ENCODE measurements at regions not wholly inside any gene's neighbourhood (a gene's known extent, or its start where the extent isn't known, plus 50 kb on each side); places are given as distances from the start of the nearest gene placed in this dataset.

DNA sequence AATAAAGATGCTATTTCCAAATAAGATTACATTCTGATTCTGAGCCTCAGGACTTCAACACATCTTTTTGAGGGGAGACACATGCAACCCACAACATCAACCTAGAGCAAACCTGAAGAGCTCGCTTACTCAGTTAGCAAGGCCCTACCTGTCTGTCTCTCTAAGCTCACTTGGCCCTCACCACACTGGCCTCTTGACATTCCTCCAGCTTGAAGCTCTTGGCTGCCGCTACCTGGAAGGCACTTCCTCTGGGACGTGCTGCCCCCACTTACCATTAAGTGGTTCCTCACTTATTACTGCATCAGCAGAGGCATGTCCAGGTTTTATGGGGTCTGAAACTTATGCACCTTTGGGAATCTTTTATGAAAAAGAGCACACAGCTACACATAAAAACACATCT is 354.8 kb downstream of the GALC start:
- TF ChIP-seq, protein P1, sequence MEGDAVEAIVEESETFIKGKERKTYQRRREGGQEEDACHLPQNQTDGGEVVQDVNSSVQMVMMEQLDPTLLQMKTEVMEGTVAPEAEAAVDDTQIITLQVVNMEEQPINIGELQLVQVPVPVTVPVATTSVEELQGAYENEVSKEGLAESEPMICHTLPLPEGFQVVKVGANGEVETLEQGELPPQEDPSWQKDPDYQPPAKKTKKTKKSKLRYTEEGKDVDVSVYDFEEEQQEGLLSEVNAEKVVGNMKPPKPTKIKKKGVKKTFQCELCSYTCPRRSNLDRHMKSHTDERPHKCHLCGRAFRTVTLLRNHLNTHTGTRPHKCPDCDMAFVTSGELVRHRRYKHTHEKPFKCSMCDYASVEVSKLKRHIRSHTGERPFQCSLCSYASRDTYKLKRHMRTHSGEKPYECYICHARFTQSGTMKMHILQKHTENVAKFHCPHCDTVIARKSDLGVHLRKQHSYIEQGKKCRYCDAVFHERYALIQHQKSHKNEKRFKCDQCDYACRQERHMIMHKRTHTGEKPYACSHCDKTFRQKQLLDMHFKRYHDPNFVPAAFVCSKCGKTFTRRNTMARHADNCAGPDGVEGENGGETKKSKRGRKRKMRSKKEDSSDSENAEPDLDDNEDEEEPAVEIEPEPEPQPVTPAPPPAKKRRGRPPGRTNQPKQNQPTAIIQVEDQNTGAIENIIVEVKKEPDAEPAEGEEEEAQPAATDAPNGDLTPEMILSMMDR (conservative IDR thresholded peaks at IDR 0.05; ENCODE audit: low read depth, low read length) = no peak
- no peak for TF ChIP-seq EZH2 (IDR thresholded peaks at IDR 0.05; ENCODE audit: borderline replicate concordance, low read depth, low read length, poor library complexity, severe bottlenecking)
